ENCODE measurements at regions not wholly inside any gene's neighbourhood (a gene's known extent, or its start where the extent isn't known, plus 50 kb on each side); places are given as distances from the start of the nearest gene placed in this dataset.

DNA sequence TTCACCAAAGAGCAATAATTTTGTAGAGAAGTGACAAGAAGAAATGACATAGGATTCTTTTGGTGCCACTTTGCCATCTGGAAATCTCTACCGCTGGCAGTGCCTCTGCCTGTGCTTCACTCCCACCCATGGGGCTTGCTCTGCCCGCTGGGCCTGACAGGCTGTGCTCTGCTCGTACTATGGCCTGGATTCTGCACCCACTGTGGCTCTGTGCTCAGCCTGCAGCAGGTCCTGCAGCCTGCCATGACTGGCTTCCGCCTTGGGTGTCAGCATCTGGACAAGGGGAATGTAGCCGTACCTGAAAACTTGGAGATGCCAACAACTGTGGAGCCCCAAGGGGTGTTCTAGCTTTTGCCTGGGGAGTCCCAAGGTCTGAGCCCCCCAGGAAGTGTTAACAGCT is 792.3 kb downstream of the CDH8 start:
- no peak for TF ChIP-seq POLR2A (IDR thresholded peaks at IDR 0.05)
- TF ChIP-seq, protein P1, sequence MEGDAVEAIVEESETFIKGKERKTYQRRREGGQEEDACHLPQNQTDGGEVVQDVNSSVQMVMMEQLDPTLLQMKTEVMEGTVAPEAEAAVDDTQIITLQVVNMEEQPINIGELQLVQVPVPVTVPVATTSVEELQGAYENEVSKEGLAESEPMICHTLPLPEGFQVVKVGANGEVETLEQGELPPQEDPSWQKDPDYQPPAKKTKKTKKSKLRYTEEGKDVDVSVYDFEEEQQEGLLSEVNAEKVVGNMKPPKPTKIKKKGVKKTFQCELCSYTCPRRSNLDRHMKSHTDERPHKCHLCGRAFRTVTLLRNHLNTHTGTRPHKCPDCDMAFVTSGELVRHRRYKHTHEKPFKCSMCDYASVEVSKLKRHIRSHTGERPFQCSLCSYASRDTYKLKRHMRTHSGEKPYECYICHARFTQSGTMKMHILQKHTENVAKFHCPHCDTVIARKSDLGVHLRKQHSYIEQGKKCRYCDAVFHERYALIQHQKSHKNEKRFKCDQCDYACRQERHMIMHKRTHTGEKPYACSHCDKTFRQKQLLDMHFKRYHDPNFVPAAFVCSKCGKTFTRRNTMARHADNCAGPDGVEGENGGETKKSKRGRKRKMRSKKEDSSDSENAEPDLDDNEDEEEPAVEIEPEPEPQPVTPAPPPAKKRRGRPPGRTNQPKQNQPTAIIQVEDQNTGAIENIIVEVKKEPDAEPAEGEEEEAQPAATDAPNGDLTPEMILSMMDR (IDR thresholded peaks at IDR 0.05 in 4 of 5, conservative IDR thresholded peaks at IDR 0.05 in 1 of 5) = no peak
